GM21786 (cell line): ENCODE measurements at regions not wholly inside any gene's neighbourhood (a gene's known extent, or its start where the extent isn't known, plus 50 kb on each side); places are given as distances from the start of the nearest gene placed in this dataset.

Source experiments
- ATAC-seq: cut with Tn5 transposase; IDR thresholded peaks from one replicate; pipeline ENCODE4 v1.9.1; 2021; ENCODE audit not compliant: unreplicated experiment

GRCh38 chr10:32171204-32171603, 115.0 kb upstream of the KIF5B start:
- ATAC-seq: no peak

- no peak for ATAC-seq
These were observed 113.3 kb upstream of the KIF5B start for GRCh38 chr10:32169556-32169955.

GRCh38 chr10:32167450-32167849, 111.2 kb upstream of the KIF5B start:
- ATAC-seq: peak; percentile 50

GRCh38 chr10:32166365-32166764, 110.1 kb upstream of the KIF5B start:
- ATAC-seq: no peak

GRCh38 chr10:32163762-32164148, 107.5 kb upstream of the KIF5B start:
- no peak for ATAC-seq

GRCh38 chr10:32163071-32163761, 107.0 kb upstream of the KIF5B start:
- no peak for ATAC-seq

GRCh38 chr10:32161586-32161985, 105.4 kb upstream of the KIF5B start:
- no peak for ATAC-seq

GRCh38 chr10:32160864-32161263, 104.6 kb upstream of the KIF5B start:
- ATAC-seq: no peak

GRCh38 chr10:32159264-32159663, 103.0 kb upstream of the KIF5B start:
- no peak for ATAC-seq

- ATAC-seq: no peak
These were observed 99.8 kb upstream of the KIF5B start for GRCh38 chr10:32156031-32156495.

GRCh38 chr10:32155075-32155516, 98.9 kb upstream of the KIF5B start:
- no peak for ATAC-seq

- no peak for ATAC-seq
These were observed 97.7 kb upstream of the KIF5B start for GRCh38 chr10:32153931-32154330.

- no peak for ATAC-seq
These were observed 97.0 kb upstream of the KIF5B start for GRCh38 chr10:32153252-32153651.

GRCh38 chr10:32151871-32152270, 95.6 kb upstream of the KIF5B start:
- no peak for ATAC-seq

GRCh38 chr10:32150532-32151101, 94.4 kb upstream of the KIF5B start:
- no peak for ATAC-seq

GRCh38 chr10:32149252-32149955, 93.2 kb upstream of the KIF5B start:
- peak; percentile 98 for ATAC-seq

- no peak for ATAC-seq
These were observed 92.6 kb upstream of the KIF5B start for GRCh38 chr10:32148864-32149251.

GRCh38 chr10:32147730-32148129, 91.5 kb upstream of the KIF5B start:
- ATAC-seq: no peak

GRCh38 chr10:32146166-32146565, 89.9 kb upstream of the KIF5B start:
- ATAC-seq: no peak

- no peak for ATAC-seq
These were observed 88.8 kb upstream of the KIF5B start for GRCh38 chr10:32144817-32145688.

GRCh38 chr10:32143302-32143847, 87.2 kb upstream of the KIF5B start:
- no peak for ATAC-seq
